Panc1 (cell line): ENCODE measurements at regions not wholly inside any gene's neighbourhood (a gene's known extent, or its start where the extent isn't known, plus 50 kb on each side); places are given as distances from the start of the nearest gene placed in this dataset.

Source experiments
- POLR2AphosphoS5 ChIP-seq: IDR thresholded peaks from 2 replicates; pipeline ENCODE4 v1.6.1; 2012; ENCODE audit warnings: mild to moderate bottlenecking, low read depth, low read length, moderate library complexity
- SIN3A ChIP-seq: IDR thresholded peaks from 2 replicates; pipeline ENCODE4 v1.6.1; 2012; ENCODE audit warnings: low read depth, mild to moderate bottlenecking, low read length, moderate library complexity, borderline replicate concordance; ENCODE audit not compliant: insufficient read depth
- TCF7L2 ChIP-seq: IDR thresholded peaks from 2 replicates; pipeline ENCODE4 v1.6.1; 2011; ENCODE audit warnings: mild to moderate bottlenecking, low read depth, low read length, inconsistent platforms
- TF ChIP-seq, protein P1 (sequence below): fragments of 450-650 bp; IDR thresholded peaks from 2 replicates; pipeline ENCODE4 v1.5.1; 2017; ENCODE audit warnings: mild to moderate bottlenecking

DNA sequence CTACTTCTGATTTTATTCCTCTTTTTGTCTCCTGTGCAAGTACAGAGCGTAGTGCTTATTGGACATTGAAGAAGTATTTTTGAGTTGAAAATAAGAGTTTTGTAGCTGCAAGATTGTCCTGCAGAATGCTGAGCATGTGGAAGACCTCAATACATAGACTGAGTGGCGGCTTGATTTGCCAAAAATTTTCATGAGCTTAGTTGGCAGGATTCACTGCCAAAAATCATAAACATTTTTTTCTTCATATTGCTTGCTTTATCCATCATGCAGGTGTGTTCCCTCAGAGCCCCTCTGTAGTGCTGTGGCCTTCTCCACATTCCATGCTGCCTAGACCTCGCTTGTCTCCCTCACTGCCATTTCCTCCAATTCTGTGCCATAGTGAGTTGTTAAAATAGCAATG lies 100.1 kb downstream of the DUSP10 start:
- TF ChIP-seq, protein P1, sequence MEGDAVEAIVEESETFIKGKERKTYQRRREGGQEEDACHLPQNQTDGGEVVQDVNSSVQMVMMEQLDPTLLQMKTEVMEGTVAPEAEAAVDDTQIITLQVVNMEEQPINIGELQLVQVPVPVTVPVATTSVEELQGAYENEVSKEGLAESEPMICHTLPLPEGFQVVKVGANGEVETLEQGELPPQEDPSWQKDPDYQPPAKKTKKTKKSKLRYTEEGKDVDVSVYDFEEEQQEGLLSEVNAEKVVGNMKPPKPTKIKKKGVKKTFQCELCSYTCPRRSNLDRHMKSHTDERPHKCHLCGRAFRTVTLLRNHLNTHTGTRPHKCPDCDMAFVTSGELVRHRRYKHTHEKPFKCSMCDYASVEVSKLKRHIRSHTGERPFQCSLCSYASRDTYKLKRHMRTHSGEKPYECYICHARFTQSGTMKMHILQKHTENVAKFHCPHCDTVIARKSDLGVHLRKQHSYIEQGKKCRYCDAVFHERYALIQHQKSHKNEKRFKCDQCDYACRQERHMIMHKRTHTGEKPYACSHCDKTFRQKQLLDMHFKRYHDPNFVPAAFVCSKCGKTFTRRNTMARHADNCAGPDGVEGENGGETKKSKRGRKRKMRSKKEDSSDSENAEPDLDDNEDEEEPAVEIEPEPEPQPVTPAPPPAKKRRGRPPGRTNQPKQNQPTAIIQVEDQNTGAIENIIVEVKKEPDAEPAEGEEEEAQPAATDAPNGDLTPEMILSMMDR, result no peak
- TF ChIP-seq POLR2AphosphoS5, result no peak
- TF ChIP-seq SIN3A, result no peak
- TF ChIP-seq TCF7L2, result no peak
